Myocyte (in vitro differentiated cells): ENCODE measurements at regions not wholly inside any gene's neighbourhood (a gene's known extent, or its start where the extent isn't known, plus 50 kb on each side); places are given as distances from the start of the nearest gene placed in this dataset.
"Not testable (repeated sequence)": the region's sequence is repeated elsewhere in the genome, so short reads cannot be mapped to it uniquely, and the experiment has no call there.

Experiments used
- DNase-seq: peaks from one replicate; pipeline ENCODE4 v3.0.0-alpha.2; 2012; ENCODE audit warnings: low read depth

- DNase-seq: no peak
These were observed 136.6 kb upstream of the ELAC2 start for GRCh38 chr17:13154398-13154797.

- DNase-seq: no peak
These were observed 135.2 kb upstream of the ELAC2 start for GRCh38 chr17:13153036-13153435.

DNA sequence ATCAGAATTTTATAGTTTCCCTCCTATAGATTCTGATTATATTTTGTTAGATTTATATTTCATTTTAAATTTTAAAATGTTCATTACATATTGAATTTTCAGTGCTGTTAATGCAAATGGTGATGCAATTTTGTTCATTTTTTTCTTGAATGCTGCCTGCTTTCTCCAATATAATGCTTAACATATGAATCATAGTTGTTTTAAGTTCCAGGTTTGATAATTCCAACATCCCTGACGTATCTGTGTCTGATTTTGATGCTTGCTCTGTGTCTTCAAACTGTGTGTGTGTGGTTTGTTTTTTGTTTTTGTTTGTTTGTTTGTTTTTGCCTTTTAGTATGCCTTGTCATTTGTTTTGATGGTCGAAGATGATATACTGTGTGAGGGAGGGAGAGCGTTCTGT lies 134.7 kb upstream of the ELAC2 start:
- DNase-seq: no peak

- not testable (repeated sequence) for DNase-seq
These were observed 132.9 kb upstream of the ELAC2 start for GRCh38 chr17:13150738-13151137.

- no peak for DNase-seq
These were observed 125.2 kb upstream of the ELAC2 start for GRCh38 chr17:13143001-13143400.

GRCh38 chr17:13140750-13141149 lies 122.9 kb upstream of the ELAC2 start:
- no peak for DNase-seq

DNA sequence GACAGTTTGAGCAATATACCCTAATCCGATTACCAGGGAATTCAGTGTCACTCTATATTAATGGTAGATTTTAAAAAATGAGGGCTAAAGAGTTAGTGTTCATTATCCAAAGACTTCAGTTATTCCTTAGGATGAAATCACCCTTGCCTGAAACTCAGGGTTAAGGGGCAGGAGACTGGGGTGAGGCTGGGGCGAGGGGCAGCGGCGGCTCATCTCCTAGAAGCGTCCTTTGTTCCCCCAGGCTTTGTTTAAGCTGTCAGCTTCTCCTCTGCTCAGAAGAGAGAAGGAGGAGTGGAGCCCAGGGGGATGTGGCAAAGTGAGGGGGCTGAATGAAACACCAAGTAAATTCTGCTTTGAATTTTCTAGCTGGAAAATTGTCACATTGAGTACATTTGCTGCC lies 117.7 kb upstream of the ELAC2 start:
- DNase-seq: no peak

DNA sequence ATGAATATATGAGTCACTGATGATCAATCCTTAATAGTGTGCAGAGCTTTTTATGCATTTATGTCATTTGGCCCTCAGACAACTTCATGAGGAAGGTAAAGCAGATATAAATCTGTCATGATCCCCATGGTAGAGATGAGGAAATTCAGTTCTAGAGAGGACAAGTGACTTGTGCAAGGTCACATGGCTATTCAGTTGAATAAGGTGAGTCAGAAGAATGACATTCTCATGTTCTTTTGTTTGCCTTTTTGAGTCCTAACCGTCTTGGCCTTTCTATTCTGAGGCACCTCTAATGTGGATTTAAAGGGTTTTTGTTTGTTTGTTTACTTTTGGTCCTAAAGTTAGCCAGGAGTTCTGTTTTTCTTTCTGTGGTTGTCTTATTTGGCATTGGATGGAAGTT lies 116.2 kb upstream of the ELAC2 start:
- DNase-seq: no peak

DNA sequence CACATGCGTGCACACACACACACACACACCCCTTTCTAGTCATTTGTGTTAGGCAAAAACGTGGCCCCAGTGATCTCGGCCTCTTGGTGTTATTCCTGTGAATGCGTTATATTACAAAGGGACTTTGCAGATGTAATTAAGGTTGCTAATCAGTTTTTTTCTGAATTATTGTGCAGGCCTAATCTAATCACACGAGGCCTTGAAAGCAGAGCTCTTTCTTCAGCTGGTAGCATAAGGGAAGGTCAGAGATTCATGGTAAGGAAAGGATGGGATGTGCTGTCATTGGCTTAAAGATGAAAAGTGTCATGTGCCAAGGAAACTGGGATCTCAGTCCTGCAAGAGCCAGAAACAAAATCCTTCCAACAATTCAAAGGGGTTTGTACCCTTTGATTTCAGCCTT lies 113.4 kb upstream of the ELAC2 start:
- DNase-seq: no peak

DNA sequence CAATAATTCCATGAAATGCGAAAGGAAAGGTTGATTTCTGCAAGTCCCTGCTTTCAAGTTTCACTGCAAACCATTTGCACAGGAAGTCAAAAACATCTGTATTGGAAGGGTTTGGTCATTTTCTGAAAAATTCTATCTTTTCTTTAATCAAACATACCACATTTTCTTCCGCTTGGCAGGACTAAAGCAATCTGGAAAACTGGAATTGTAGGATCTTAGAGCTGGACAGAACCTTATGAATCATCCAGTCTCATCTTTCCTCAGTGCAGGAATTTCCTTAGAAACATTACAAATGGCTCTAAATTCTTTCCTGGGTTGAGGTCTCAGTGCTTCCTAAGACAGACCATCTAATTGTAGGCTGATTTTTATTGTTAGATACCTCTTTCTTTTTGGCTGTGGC lies 111.5 kb upstream of the ELAC2 start:
- DNase-seq: no peak

GRCh38 chr17:13128676-13129075 lies 110.8 kb upstream of the ELAC2 start:
- DNase-seq: no peak

- no peak for DNase-seq
These were observed 110.2 kb upstream of the ELAC2 start for GRCh38 chr17:13127921-13128602.

DNA sequence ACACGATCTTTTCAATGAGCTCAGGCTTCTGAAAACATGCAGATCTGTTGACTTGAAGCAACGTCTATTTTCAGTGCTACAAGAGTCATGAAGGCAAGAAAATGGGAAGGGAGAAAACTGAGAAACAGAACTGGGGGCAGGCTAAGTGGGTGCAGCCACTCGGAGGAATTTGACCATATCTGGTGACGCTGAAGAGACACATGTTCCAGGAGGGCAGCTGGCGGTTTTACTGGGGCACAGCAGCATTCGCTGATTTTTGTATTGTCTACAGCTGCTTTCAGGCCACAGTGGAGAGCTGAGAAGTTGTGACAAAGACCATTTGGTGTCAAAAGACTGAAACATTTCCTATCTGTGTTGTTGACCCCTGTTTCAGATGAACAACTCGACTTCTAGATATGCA lies 103.0 kb upstream of the ELAC2 start:
- DNase-seq: peak; percentile 11

DNA sequence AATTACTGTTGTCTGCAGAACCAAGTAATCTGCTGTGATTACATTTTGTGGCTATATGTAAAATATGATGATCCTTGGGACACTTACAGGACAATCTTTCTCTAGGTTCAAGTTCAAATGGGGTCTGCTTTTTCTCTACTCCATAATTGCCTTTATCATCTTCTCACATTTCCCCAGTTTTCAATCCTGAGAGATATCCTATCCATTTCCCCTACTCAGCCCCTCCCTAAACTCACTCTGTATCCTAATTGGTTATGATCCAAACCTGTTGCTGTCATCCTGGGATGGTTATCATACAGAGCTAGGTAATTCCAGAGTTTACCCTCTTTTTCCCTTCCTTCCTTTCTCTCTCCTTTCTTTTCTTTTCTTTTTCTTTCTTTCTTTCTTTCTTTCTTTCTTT lies 100.5 kb upstream of the ELAC2 start:
- no peak for DNase-seq

- DNase-seq: no peak
These were observed 99.8 kb upstream of the ELAC2 start for GRCh38 chr17:13117616-13118015.

DNA sequence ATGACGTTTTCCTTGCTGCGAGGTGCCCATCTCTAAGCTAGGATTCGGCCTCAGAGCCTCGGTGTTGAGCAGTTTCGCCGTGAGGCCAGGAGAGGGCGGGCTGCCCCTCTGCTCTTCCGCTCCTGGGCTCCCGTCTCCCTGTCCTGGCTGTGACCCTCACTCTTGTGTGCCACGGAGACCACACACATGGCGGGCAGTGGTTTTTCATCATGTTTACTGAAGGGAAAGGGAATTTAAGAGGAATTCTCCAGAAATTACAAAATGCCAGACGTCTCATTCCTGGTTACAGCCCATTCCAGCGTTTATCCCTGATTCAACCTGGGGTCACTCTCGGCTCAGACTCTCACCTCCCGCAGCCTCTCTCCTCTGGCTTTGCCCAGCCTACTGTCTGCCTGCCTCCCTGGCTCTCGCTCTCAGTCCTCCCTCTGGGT lies 96.8 kb upstream of the ELAC2 start:
- peak; percentile 50 for DNase-seq

- DNase-seq: no peak
These were observed 96.1 kb upstream of the ELAC2 start for GRCh38 chr17:13113821-13114525.

GRCh38 chr17:13107676-13108235 lies 89.9 kb upstream of the ELAC2 start:
- DNase-seq: no peak

GRCh38 chr17:13106171-13106570 lies 88.3 kb upstream of the ELAC2 start:
- no peak for DNase-seq

- no peak for DNase-seq
These were observed 86.7 kb upstream of the ELAC2 start for GRCh38 chr17:13104576-13104975.

GRCh38 chr17:13102477-13102876 lies 84.7 kb upstream of the ELAC2 start:
- no peak for DNase-seq

GRCh38 chr17:13099926-13100325 lies 82.1 kb upstream of the ELAC2 start:
- DNase-seq: no peak
